GM23248 (cell line): ENCODE measurements at regions not wholly inside any gene's neighbourhood (a gene's known extent, or its start where the extent isn't known, plus 50 kb on each side); places are given as distances from the start of the nearest gene placed in this dataset.

Experiments used
- DNase-seq: peaks from one replicate; pipeline ENCODE4 v3.0.0-alpha.2; 2015
- H2AFZ ChIP-seq: fragments of 200-600 bp; sonication (generic); 2 replicates; pipeline ENCODE4 v1.6.1; 2016; ENCODE audit warnings: antibody characterized with exemption
- H3F3A ChIP-seq: fragments of 200-600 bp; sonication (generic); 2 replicates; pipeline ENCODE4 v1.6.1; 2016; ENCODE audit warnings: mild to moderate bottlenecking, antibody characterized with exemption, mixed run types; ENCODE audit not compliant: insufficient read depth
- H3K27ac ChIP-seq: fragments of 200-600 bp; sonication (generic); 2 replicates; pipeline ENCODE4 v1.5.1; 2016; ENCODE audit warnings: mild to moderate bottlenecking
- H3K27me3 ChIP-seq: fragments of 200-600 bp; sonication (generic); replicated peaks from 2 replicates; pipeline ENCODE4 v1.6.1; 2016; ENCODE audit warnings: mild to moderate bottlenecking; ENCODE audit not compliant: insufficient read depth
- H3K36me3 ChIP-seq: fragments of 200-600 bp; sonication (generic); 2 replicates; pipeline ENCODE4 v1.6.1; 2016; ENCODE audit warnings: low read depth, mild to moderate bottlenecking
- H3K4me1 ChIP-seq: fragments of 200-600 bp; sonication (generic); 2 replicates; pipeline ENCODE4 v1.6.1; 2016; ENCODE audit warnings: mild to moderate bottlenecking; ENCODE audit not compliant: insufficient read depth
- H3K4me2 ChIP-seq: fragments of 200-600 bp; sonication (generic); one replicate; pipeline ENCODE4 v1.6.1; 2016; ENCODE audit warnings: mild to moderate bottlenecking; ENCODE audit not compliant: unreplicated experiment
- H3K4me3 ChIP-seq: fragments of 200-600 bp; sonication (generic); 2 replicates; pipeline ENCODE4 v1.5.1; 2016; ENCODE audit warnings: mild to moderate bottlenecking
- H3K79me2 ChIP-seq: fragments of 200-600 bp; sonication (generic); 2 replicates; pipeline ENCODE4 v1.6.1; 2016; ENCODE audit warnings: mild to moderate bottlenecking; ENCODE audit not compliant: insufficient read depth
- H3K9ac ChIP-seq: fragments of 200-600 bp; sonication (generic); 2 replicates; pipeline ENCODE4 v1.6.1; 2016; ENCODE audit warnings: mild to moderate bottlenecking
- H3K9me2 ChIP-seq: fragments of 200-600 bp; sonication (generic); 2 replicates; pipeline ENCODE4 v1.6.1; 2016; ENCODE audit warnings: mixed run types, mild to moderate bottlenecking, moderate library complexity; ENCODE audit not compliant: insufficient read depth
- H3K9me3 ChIP-seq: fragments of 200-600 bp; sonication (generic); one replicate; pipeline ENCODE4 v1.6.1; 2017; ENCODE audit warnings: low read depth
- H4K20me1 ChIP-seq: fragments of 200-600 bp; sonication (generic); 2 replicates; pipeline ENCODE4 v1.6.0; 2016; ENCODE audit not compliant: insufficient read depth
- EZH2 ChIP-seq: fragments of 200-600 bp; sonication (generic); IDR thresholded peaks from 2 replicates; pipeline ENCODE4 v1.6.1; 2018; ENCODE audit warnings: antibody characterized with exemption, mild to moderate bottlenecking; ENCODE audit not compliant: insufficient read depth, poor library complexity, severe bottlenecking
- EZH2phosphoT487 ChIP-seq: fragments of 200-600 bp; sonication (generic); IDR thresholded peaks from 2 replicates; pipeline ENCODE4 v1.6.1; 2018; ENCODE audit warnings: antibody characterized with exemption, moderate library complexity, mild to moderate bottlenecking, low read depth; ENCODE audit not compliant: insufficient read depth
- WGBS, 2 experiments: methylation state at CpG; one replicate each; pipeline ENCODE4 v1.1.6; 2015 to 2017; ENCODE audit warnings: low lambda C conversion rate in 2 of 2, low coverage in 1 of 2; ENCODE audit errors: missing lambda C conversion rate in 2 of 2; 5-methylcytosine and 5-hydroxymethylcytosine counted together
- in situ Hi-C: fragments of 300-500 bp; cut with MboI; formaldehyde crosslinking; loops from 2 replicates; pipeline ENCODE4 v1.15.0; 2020

- Histone ChIP-seq H3K4me2 (no peak overlapping the region), H3K9me2 (no peaks in the 10 kb centered on the region), H3K79me2 (no peaks in the 10 kb centered on the region), H3K27me3 (no peaks in the 10 kb centered on the region), H4K20me1 (no peaks in the 10 kb centered on the region), H3K9me3 (no peaks in the 10 kb centered on the region), H2AFZ (no peak overlapping the region), H3K9ac (no peak overlapping the region), H3K36me3 (no peaks in the 10 kb centered on the region), H3K4me1 (no peaks in the 10 kb centered on the region), H3K4me3 (no peak overlapping the region), H3F3A (no peaks in the 10 kb centered on the region), H3K27ac (no peak overlapping the region)
- TF ChIP-seq EZH2 = no peak
- no peak for TF ChIP-seq EZH2phosphoT487
- DNase-seq = no peak
- in situ Hi-C loops = no loop called here
- 82 to 87% methylated on average over 32 to 41 of the region's 41 CpGs for WGBS, 2 experiments
Observed at GRCh38 chr2:2571301-2572150, 240.5 kb upstream of the MYT1L start.

- H3K27me3 ChIP-seq = no peaks in the 10 kb centered on the region
- no peak overlapping the region for H3K4me2 ChIP-seq
- 43 to 58% methylated on average over 5 of the region's 5 CpGs for WGBS, 2 experiments
- H3K9me2 ChIP-seq = no peaks in the 10 kb centered on the region
- H3K9ac ChIP-seq = no peak overlapping the region
- TF ChIP-seq EZH2phosphoT487 (no peak), EZH2 (no peak)
- DNase-seq = no peak
- no peaks in the 10 kb centered on the region for H3K9me3 ChIP-seq
- H3K4me3 ChIP-seq = no peak overlapping the region
- no peaks in the 10 kb centered on the region for H4K20me1 ChIP-seq
- no peaks in the 10 kb centered on the region for H3F3A ChIP-seq
- no peak overlapping the region for H3K27ac ChIP-seq
- no peaks in the 10 kb centered on the region for H3K79me2 ChIP-seq
- H3K36me3 ChIP-seq = no peaks in the 10 kb centered on the region
- no peak overlapping the region for H2AFZ ChIP-seq
- in situ Hi-C loops = no loop called here
- H3K4me1 ChIP-seq = no peaks in the 10 kb centered on the region
Observed at GRCh38 chr2:2570871-2571270, 239.8 kb upstream of the MYT1L start.

- DNase-seq = no peak
- Histone ChIP-seq H2AFZ (no peak overlapping the region), H3K27ac (no peak overlapping the region), H3K4me3 (no peak overlapping the region), H3K4me2 (no peak overlapping the region), H3K9me2 (no peaks in the 10 kb centered on the region), H3K36me3 (no peaks in the 10 kb centered on the region), H3K9me3 (no peaks in the 10 kb centered on the region), H3K4me1 (no peaks in the 10 kb centered on the region), H4K20me1 (no peaks in the 10 kb centered on the region), H3K27me3 (no peaks in the 10 kb centered on the region), H3F3A (no peaks in the 10 kb centered on the region), H3K9ac (no peak overlapping the region), H3K79me2 (no peaks in the 10 kb centered on the region)
- TF ChIP-seq EZH2phosphoT487 = no peak
- no peak for TF ChIP-seq EZH2
- 18 to 25% methylated on average over 8 to 11 of the region's 11 CpGs for WGBS, 2 experiments
- in situ Hi-C loops = no loop called here
Observed at GRCh38 chr2:2570360-2570759, 239.3 kb upstream of the MYT1L start.

GRCh38 chr2:2569836-2570235 is 238.8 kb upstream of the MYT1L start:
- 8 to 17% methylated on average over 4 of the region's 4 CpGs for WGBS, 2 experiments
- no peaks in the 10 kb centered on the region for H3F3A ChIP-seq
- TF ChIP-seq EZH2phosphoT487 (no peak), EZH2 (no peak)
- DNase-seq = no peak
- H3K79me2 ChIP-seq = no peaks in the 10 kb centered on the region
- no peak overlapping the region for H2AFZ ChIP-seq
- H3K4me2 ChIP-seq = no peak overlapping the region
- H3K27me3 ChIP-seq = no peaks in the 10 kb centered on the region
- H3K9me2 ChIP-seq = no peaks in the 10 kb centered on the region
- H3K4me3 ChIP-seq = no peak overlapping the region
- H3K9me3 ChIP-seq = no peaks in the 10 kb centered on the region
- H3K9ac ChIP-seq = no peak overlapping the region
- no peaks in the 10 kb centered on the region for H3K36me3 ChIP-seq
- no peaks in the 10 kb centered on the region for H4K20me1 ChIP-seq
- no peak overlapping the region for H3K27ac ChIP-seq
- in situ Hi-C loops = no loop called here
- H3K4me1 ChIP-seq = no peaks in the 10 kb centered on the region
